ENCODE measurements at regions not wholly inside any gene's neighbourhood (a gene's known extent, or its start where the extent isn't known, plus 50 kb on each side); places are given as distances from the start of the nearest gene placed in this dataset.
"Not testable (repeated sequence)": the region's sequence is repeated elsewhere in the genome, so short reads cannot be mapped to it uniquely, and the experiment has no call there.

DNA sequence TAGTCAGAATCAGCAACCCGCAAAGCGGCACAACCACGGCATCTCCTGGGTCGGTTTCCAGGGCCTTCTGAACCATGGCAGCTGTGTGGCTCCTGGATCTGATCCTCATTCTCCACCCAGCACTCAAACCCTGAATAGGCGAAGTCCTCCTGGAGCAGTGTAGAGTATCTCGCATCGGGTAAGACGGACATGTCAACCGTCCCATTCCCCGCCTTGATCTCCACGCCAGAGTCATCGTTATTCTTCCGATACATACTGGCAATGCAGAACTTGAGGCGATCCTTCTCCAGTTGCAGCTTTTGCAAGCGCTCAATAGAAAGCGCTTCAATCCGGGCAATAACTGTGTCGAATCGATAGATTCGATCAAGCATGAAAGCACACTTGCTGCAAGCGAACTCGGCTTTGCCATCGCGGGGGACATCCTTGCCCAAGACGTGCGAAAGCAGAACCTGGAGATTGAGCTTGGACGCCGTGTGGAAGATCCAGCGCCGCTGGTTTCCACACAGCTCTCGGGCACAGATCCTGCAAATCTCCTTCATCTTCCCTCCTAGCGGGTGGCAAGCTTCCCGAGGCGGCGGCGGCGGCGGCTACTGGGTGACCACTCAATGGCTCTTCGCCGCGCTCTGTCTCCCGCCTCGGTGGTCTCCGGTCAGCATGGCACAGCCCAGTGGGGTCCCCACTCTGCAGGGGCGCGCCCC, 142.9 kb downstream of the NBPF8 start:
- not testable (repeated sequence) for TF ChIP-seq POLR2AphosphoS5, CTCF, POLR2A (IDR thresholded peaks at IDR 0.05)

All from suprapubic skin (tissue), 4 donors.